NCI-H1105 (cell line): ENCODE measurements at regions not wholly inside any gene's neighbourhood (a gene's known extent, or its start where the extent isn't known, plus 50 kb on each side); places are given as distances from the start of the nearest gene placed in this dataset.

Source experiments
- DNase-seq: peaks from one replicate; lab custom pipeline; 2025; lab: John Stamatoyannopoulos, UW

DNA sequence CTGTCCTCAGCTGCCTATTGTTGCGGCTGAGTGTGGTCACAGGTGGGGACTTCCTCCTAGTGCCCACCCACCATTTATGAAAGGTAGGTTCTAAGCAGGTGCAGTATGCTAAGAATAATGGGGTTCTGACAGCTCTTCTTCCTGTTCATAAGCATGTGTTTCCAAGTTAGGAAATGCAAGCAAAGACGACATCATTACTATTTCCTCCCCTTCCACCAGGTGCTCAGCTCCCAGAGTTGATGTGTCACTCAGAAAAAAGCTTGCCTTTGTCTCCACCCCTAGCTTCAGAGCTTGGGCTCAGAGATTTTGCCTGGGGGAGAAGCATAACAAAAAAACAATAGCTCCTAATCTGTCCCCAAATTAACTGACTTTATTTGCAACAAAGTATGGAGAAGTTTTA, 1076.7 kb downstream of the NR2F1-AS1 start:
- no peak for DNase-seq

DNA sequence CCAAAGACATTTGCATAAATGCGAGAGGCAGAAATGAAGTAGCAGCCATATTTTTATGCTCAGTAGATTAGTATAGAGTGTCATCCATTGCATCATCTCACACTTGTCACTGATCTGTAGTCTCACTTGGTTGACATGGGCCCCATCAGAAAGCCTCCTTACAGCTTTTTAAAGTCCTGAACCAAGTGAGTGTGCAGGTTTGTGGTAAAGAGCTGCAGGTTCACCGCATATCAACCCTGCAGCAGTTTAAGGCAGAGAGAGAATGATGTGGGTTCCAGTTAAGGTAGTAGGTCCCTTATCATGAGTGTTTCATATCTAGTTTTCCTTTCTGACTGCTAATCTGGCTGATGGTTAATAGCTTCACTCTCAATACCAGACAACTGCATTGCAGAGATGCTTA, 1080.3 kb downstream of the NR2F1-AS1 start:
- DNase-seq = no peak

DNA sequence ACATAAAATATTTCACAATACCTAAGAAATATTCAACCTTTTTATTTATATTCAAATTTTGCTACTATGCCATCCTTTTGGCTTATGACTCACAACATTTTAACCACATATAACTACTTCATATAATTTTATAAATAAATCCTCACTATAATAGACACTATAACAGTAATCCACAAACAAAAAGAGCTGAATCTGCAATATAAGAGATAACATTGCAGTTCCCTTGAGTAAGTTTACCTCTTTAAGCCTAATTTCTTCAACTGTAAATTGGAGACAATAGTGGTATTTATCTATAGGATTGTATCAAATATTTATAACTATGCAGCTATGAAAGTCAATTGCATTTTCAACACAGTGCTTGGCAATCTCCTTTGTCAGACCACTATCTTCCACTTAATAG, 1084.5 kb downstream of the NR2F1-AS1 start:
- DNase-seq = no peak

DNA sequence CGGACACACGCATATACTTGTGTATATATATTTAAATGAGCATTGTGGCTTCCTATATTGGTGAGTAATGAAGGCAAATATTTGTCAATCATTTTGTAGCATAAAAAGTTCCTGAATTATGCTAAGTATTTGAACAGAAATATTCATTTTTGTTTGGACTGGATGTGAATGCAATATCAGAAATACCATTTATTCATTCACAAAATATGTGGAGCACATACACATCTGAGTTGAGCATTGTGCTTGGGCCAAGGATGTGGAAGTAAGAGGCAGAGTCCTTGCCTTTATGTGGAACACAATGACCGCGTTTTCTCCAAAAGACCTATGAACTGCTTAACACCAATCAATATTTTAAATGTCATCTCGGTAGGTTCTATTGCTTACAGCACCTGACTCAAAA, 1086.5 kb downstream of the NR2F1-AS1 start:
- no peak for DNase-seq

DNA sequence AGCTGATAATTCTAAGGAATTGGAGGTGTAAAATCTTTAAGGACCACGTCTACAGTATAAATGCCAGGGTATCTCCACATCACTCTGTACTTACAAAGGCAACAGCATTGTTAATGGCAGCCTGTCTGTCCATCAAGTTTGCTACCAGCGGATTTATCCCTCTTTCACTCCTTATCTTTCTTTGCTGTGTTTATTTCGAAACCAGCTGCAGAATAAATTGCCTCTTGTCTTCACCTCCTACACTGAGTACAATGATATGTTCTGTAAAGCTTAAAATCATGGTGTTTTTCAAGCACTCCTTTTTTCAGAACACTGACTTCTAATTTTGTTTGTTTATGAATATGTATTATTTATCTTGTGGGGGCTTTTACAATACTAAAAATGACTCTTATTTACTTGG, 1088.1 kb downstream of the NR2F1-AS1 start:
- DNase-seq = no peak

DNA sequence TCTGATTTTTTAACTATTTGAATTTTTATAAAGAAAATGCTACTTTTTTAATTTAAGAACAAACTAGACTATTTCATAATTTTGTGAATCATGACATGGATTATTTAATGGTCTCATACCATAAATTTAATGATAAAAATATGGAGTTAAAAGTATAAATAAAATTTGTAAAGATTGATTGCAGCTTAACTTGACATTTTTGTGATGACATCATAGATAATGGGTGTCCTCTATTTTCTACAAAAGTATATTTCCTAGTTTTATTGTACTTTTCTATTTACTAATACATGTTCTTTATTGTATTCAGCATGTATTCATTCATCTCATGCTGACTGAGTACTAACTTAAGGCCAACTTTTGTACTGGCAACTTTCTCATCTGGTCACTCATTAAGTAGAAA, 1096.5 kb downstream of the NR2F1-AS1 start:
- DNase-seq = no peak

DNA sequence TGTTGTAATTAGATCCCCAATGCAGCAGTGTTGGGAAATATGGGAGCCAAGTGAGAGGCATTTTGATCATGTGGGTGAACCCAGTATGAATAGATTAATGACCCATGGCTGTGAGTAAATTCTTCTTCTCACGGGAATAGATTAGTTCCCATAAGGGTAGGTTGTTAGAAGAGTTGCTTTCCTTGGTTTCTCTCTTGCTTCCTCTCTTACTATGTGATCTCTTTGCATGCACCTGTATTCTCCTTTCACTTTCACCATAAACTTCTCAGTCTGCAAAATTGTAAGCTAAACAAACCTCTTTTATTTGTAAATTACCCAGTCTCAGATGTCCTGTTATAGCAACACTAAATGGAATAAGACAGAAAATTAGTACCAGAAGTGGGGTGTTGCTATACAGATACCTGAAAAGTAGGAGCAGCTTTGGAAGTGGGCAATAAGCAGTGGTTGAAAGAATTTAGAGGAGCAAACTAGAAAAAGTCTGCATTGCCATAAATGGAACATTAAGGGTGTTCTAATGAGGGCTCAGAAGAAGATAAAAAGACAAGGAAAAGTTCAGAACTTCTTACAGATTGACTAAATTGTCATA, 1090.0 kb upstream of the ARRDC3 start:
- no peak for DNase-seq

DNA sequence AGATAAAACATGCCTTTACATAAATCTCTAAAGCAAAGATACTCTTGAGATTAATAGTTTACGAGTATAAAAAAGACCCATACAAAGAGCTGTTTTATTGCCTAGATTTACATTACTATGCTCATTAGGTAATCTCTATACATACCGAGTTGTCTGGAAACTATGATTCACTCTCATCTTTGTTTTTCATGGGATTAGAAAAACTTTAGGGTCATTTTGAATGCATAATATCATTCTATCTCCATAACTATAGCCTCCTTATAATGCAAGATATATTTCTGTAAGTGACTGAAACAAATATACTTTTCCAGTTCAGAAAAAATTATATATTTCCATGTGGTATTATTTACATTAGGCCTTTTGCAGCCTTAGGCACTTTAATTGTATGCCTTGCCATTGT, 1088.7 kb upstream of the ARRDC3 start:
- DNase-seq = no peak

DNA sequence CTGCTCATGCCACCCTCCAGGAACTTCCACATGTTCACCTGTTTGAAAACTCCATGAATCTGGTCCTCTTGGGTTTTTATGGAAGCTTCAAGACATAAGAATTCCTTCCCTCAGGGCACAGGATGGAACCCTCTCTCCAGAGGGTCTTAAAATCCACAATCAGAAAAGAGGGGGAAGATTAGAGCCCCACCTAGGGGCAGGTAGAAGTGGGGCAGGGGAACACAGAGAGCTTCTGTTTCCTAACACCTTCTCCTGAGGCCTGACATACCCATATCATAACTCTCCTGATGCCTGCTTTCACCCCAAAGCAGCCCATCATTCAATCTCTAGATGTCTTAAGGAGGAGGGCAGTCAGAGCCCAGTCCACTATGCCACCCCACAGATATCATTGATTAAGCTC, 1087.7 kb upstream of the ARRDC3 start:
- DNase-seq = no peak

DNA sequence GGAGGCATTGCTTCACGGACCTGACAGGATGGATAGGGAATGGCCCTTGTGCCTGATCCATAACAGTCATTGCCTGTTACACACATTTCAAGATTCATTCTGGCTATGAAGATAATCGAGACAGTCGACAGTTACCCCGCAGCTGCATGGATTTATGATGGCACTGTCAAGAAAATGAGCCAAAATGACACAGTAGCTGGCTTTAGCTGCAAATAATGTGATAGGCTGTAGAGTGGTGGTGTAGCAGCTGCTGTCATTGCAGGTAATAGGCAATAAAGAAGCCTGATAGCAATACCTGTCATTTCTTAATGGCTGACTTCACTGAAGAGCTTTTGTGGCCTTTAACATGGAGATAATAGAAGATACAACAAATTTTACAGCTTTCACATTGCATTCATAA, 1085.2 kb upstream of the ARRDC3 start:
- no peak for DNase-seq

DNA sequence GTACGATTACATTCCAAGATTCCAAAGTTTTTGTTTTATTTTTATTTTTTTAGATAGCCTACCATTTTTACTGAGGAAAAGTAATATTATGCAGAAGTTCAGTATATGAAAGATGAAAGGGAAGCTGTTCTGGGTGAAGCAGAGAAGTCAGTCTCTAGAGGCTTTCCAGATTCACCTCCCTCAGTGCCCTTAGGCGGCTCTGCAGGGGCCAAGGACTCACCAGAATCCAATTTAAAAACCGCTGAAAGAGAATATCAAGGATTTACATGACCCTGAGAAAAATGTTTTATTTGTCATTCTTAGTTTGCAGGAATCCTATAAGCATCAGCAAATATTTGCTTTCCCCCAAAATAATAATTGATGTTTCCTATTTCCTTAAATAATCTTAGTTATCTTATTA, 1084.6 kb upstream of the ARRDC3 start:
- no peak for DNase-seq

DNA sequence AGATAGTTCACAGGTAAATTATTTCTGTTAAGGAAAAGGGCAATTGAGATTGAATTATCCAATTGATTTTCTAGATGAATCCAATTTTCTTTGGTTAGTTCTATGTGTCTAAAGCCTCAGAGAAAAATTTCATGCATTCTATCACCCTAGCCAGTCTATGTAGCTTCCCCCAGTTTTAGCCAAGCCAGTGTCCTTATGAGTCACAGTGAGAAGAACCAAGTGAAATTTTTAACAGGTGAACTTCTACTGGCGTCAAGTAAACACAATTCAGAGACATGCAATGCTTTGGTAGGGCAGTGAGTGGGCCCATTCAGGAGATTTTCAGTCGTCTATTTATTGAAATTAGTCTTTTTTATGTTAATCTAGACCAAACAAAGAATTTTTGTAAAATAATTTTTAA, 1077.4 kb upstream of the ARRDC3 start:
- DNase-seq = no peak

DNA sequence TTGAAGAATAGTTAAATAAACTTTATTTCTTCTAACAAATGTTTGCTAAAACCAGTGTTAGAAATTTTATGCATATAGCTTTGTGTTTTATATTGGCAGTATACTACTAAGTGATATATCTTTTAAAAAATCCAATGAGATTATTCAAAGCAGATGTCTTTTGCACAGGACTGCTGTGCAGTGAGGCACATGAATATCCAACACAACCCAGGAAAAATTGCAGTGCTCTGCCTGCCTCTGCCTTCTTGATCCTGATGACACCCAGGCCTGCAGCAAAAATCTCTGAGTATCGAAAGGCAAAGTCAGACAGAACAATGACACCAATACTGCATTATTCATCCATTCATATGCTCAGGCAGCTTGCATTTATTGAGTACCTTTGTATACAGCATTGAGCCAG, 1076.5 kb upstream of the ARRDC3 start:
- no peak for DNase-seq

DNA sequence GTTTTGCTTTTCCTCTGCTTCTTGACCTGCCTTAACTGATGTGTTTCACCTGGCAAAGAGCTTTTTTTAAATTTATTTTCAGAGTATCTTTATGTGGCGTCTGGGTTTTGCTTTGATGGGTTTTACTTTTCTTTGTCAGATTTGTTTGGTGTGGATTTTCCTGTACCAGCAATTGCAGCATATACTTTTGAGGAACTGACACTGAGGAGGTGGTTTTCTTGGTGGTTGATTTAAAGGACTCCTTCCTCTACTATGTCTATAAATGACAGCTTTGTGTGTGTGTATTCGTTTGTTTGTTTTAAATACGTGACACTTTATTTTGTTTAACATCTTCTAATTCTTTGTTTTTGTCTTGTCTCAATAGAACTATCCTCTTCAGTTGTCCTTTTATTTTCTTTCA, 1071.9 kb upstream of the ARRDC3 start:
- DNase-seq = no peak

DNA sequence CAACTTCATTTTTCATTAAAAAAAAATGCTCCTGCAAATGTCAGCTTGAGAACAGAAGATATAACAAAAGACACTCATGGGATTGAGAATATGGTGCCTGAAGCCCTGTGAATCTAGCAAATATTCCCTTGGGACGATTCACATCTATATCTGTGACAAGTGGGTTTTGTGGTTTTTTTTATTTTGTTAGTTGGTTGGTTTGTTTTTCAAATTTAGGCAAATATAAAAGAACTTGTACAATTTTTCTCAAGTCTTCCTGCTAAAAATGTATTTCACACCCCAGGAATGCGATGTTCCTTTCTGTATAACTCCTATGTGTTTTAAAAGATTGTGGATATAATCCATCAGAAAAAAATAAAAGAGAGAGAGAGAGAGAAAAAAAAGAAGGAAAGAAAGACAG, 1061.8 kb upstream of the ARRDC3 start:
- DNase-seq = no peak

DNA sequence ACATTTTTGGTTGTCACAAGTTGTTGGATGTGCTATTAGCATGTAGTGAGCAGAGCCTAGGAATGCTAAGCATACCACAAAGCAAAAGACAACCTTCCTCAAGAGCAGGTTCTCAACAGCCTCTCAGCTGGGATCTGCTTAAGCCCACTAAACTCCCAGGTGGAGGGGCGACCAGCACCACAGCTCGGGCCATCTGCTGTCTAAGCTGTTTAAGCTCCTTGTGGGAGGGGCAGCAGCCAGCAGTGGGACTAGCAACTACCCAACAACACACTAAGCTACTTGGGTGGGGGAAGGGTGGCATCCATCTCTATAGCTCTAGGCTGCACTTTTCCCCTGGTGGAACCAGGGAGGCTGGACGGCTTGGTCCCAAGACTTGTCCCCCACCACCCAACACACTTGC, 1052.7 kb upstream of the ARRDC3 start:
- DNase-seq = no peak

DNA sequence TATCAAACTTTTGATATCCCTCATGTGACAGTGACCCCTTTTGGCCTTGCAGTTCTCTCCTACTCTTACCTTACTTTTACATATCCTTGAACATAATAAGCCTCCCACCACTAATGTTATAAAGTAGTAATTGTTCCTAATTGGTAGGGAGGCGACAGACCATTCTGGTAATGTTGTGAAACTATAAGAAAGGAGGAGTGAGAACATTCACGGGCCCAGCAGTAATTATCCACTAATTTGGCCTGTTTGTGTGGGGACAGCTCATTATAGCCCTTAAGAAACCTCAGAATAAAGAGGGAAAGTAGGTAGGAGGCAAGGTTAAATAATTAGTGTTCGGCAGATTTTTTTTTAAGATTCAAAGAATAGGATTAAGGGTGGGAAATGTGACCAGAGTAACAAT, 1046.5 kb upstream of the ARRDC3 start:
- no peak for DNase-seq

DNA sequence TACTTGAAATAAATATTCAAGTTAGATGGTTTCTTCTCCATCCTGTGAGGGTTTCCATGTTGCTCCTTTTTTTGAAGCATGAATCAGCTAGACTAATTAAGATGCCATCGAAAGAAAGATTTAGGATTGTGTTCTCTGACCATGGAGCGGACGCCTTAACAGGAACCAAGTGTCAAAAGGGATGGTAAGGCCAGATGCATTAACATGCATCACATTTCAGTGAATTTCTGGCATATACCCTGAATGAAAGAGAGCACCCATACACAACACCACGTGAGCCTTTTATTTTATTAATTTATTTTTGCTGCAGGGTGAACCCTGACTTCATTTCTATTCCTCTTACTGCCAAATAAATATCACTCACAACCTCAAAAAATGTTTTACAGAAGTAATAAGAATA, 1045.3 kb upstream of the ARRDC3 start:
- no peak for DNase-seq

DNA sequence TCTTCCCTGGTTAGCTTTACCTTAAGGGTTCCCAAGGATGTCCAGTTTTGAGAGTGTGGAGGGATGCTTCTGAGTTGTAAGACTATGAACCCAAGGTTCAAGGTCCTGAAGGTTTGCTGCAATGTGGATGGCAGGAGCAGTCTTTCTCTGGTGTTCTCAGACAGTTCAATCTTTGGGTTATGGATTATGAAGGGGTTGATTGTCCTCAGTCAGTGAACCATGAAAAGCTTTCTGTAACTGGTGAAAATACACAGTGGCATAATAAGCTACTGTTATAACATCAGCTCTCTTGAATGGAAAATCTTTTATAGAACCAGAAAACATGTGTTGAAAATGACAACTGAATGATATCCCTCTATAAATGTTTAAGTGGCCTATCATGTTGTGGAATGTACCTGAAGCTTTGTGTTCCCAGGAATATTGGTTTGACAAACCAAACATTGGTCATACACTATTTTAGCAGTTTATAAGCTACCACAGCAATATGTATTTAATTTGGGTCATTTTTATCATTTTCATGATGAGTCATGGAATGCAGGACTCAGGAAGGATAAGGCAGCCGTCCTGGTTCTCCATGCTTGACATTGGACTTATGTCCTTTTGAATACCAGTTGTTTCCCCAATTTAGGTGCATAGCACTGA, 1041.8 kb upstream of the ARRDC3 start:
- DNase-seq = no peak

DNA sequence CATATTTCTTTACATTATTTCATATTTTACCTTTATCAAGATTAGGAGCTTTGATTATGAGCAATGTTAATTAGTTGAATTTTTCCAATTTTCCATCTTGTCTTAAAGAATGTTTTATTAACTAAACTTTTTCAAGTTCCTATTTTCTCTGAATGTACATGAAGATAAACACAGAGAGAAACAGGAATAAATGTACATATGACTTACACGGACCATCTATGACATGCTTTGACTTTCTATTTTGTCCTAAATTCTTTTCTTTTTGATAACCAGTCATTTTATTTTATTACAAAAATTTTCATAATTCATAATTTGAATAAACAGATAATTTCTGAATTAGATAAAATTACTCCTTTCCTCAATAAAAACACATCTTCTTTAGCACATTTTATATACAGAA, 1038.8 kb upstream of the ARRDC3 start:
- no peak for DNase-seq

DNA sequence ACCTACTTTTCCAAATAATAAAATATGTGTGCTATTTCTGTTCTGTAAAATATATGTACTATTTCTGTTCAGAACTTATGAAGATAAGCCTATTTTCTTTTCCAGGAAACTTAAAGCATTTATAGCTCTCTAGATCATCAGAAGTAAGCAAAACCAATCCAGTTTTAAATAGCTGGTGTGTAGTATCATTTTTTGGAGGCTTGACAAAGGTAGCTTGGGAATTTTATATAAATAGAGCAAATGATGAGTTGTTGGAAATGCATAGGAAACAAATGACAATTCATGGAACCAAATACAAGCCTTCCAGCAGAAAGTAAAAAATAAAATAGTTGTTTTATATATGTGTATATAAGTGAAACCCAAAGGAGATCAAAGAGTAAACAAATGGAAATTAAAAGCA, 1038.1 kb upstream of the ARRDC3 start:
- no peak for DNase-seq

DNA sequence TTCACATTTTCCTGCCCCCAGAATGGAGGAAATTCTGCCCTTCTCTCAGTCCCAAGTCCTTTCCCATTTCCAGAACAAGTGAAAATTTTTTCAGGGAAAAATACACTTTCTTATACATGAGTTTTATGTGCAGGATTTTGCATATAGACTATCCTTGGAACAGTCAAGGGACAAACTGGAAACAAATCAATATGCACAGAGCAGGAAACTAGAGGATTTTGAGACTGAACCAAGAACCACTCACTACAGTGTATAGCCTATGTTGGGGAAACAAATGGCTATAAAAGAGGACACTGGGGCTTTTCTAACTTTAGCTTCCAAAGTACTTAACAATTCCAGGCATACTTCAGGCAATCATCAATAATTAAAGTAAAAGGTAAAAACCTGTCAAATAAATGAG, 1036.1 kb upstream of the ARRDC3 start:
- no peak for DNase-seq

DNA sequence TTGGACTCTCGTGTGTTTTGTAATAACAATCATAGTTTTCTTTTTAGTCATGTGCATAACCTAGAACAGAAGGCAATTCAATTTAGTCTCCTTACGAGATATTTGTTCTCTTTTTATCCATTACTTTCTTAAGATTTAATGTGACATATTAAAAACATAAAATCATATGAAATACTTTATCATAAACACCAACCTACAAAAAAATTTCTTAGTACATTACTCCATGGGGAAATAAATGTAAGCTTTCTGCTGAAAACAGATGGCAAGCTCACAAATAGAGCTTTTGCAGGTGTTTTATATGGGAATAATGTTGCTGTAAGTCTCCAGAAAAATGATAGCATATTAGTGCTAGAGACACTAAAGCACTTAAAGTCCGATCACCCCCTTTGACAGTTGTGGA, 1035.2 kb upstream of the ARRDC3 start:
- no peak for DNase-seq

DNA sequence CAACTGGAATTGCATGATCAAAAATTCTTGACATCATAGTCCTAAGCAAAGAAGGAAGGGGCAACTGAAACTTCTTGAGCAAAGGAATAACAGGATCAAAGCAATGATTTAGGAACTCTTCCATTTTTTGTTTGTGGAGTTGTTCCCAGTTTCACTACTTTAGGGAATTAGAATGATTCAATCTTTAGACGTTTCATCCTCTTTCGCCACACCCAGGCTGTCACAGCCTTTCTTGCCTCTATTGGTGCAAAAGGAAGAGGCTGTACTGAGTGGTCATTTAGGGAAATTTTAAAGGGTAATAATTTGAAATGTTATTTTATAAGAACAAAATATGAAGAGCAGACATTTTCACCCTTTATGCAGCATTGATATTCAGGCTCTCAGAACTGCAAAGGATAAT, 1026.0 kb upstream of the ARRDC3 start:
- DNase-seq = no peak
